ENCODE measurements at regions not wholly inside any gene's neighbourhood (a gene's known extent, or its start where the extent isn't known, plus 50 kb on each side); places are given as distances from the start of the nearest gene placed in this dataset.

- Histone ChIP-seq H3K4me2 (ENCODE audit: unreplicated experiment) (no peak overlapping the region), H3K79me2 (ENCODE audit: insufficient read depth) (no peaks in the 10 kb centered on the region), H3K4me1 (ENCODE audit: insufficient read depth) (no peaks in the 10 kb centered on the region), H3K27me3 (replicated peaks; ENCODE audit: insufficient read depth) (no peaks in the 10 kb centered on the region), H3K9me3 (ENCODE audit: low read depth) (no peaks in the 10 kb centered on the region), H3K4me3 (no peak overlapping the region), H3K36me3 (ENCODE audit: low read depth) (no peaks in the 10 kb centered on the region), H4K20me1 (ENCODE audit: insufficient read depth) (no peaks in the 10 kb centered on the region), H2AFZ (no peak overlapping the region), H3K27ac (no peak overlapping the region), H3F3A (ENCODE audit: insufficient read depth) (no peaks in the 10 kb centered on the region), H3K9me2 (ENCODE audit: insufficient read depth) (no peaks in the 10 kb centered on the region), H3K9ac (no peak overlapping the region)
- DNase-seq = no peak
- in situ Hi-C loops (cut with MboI) = no loop called here
- TF ChIP-seq EZH2 (IDR thresholded peaks at IDR 0.05; ENCODE audit: insufficient read depth, poor library complexity, severe bottlenecking) (no peak), EZH2phosphoT487 (IDR thresholded peaks at IDR 0.05; ENCODE audit: insufficient read depth, low read depth) (no peak)
These were observed 81.1 kb upstream of the ST6GALNAC5 start for GRCh38 chr1:76786222-76786621.

- DNase-seq = no peak
- Histone ChIP-seq H3K36me3 (ENCODE audit: low read depth) (no peaks in the 10 kb centered on the region), H3K9ac (no peak overlapping the region), H3K79me2 (ENCODE audit: insufficient read depth) (no peaks in the 10 kb centered on the region), H3K27ac (no peak overlapping the region), H3K4me2 (ENCODE audit: unreplicated experiment) (no peak overlapping the region), H3K4me1 (ENCODE audit: insufficient read depth) (no peaks in the 10 kb centered on the region), H3K9me3 (ENCODE audit: low read depth) (no peaks in the 10 kb centered on the region), H4K20me1 (ENCODE audit: insufficient read depth) (no peaks in the 10 kb centered on the region), H3K9me2 (ENCODE audit: insufficient read depth) (no peaks in the 10 kb centered on the region), H3F3A (ENCODE audit: insufficient read depth) (no peaks in the 10 kb centered on the region), H2AFZ (no peak overlapping the region), H3K27me3 (replicated peaks; ENCODE audit: insufficient read depth) (no peaks in the 10 kb centered on the region), H3K4me3 (no peak overlapping the region)
- in situ Hi-C loops (cut with MboI) = no loop called here
- no peak for TF ChIP-seq EZH2phosphoT487 (IDR thresholded peaks at IDR 0.05; ENCODE audit: insufficient read depth, low read depth)
- TF ChIP-seq EZH2 (IDR thresholded peaks at IDR 0.05; ENCODE audit: insufficient read depth, poor library complexity, severe bottlenecking) = no peak
- WGBS, 2 experiments (ENCODE audit: low coverage in 1 of 2, low lambda C conversion rate in 2 of 2, missing lambda C conversion rate in 2 of 2) = 2 to 5% methylated on average over 2 of the region's 2 CpGs
These were observed 73.7 kb upstream of the ST6GALNAC5 start for GRCh38 chr1:76793594-76793993.

GRCh38 chr1:76799700-76800099 lies 67.6 kb upstream of the ST6GALNAC5 start:
- TF ChIP-seq EZH2phosphoT487 (IDR thresholded peaks at IDR 0.05; ENCODE audit: insufficient read depth, low read depth) (no peak), EZH2 (IDR thresholded peaks at IDR 0.05; ENCODE audit: insufficient read depth, poor library complexity, severe bottlenecking) (no peak)

GRCh38 chr1:76802094-76802493 lies 65.2 kb upstream of the ST6GALNAC5 start:
- H3K4me1 ChIP-seq (ENCODE audit: insufficient read depth) = no peaks in the 10 kb centered on the region
- WGBS, 2 experiments (ENCODE audit: low coverage in 1 of 2, low lambda C conversion rate in 2 of 2, missing lambda C conversion rate in 2 of 2) = 34% methylated on average over 3 of the region's 3 CpGs

More at GRCh38 chr1:76799700-76800099, 67.6 kb upstream of the ST6GALNAC5 start:
- H4K20me1 ChIP-seq (ENCODE audit: insufficient read depth) = no peaks in the 10 kb centered on the region
- H3K27me3 ChIP-seq (replicated peaks; ENCODE audit: insufficient read depth) = no peaks in the 10 kb centered on the region
- H3K4me3 ChIP-seq = no peak overlapping the region
- DNase-seq = no peak
- 3 to 20% methylated on average over 2 of the region's 2 CpGs for WGBS, 2 experiments (ENCODE audit: low coverage in 1 of 2, low lambda C conversion rate in 2 of 2, missing lambda C conversion rate in 2 of 2)
- no peaks in the 10 kb centered on the region for H3K9me2 ChIP-seq (ENCODE audit: insufficient read depth)
- no peak overlapping the region for H3K27ac ChIP-seq
- H2AFZ ChIP-seq = no peak overlapping the region
- H3K4me1 ChIP-seq (ENCODE audit: insufficient read depth) = no peaks in the 10 kb centered on the region
- H3F3A ChIP-seq (ENCODE audit: insufficient read depth) = no peaks in the 10 kb centered on the region
- in situ Hi-C loops (cut with MboI) = no loop called here
- H3K9ac ChIP-seq = no peak overlapping the region
- no peaks in the 10 kb centered on the region for H3K9me3 ChIP-seq (ENCODE audit: low read depth)
- no peak overlapping the region for H3K4me2 ChIP-seq (ENCODE audit: unreplicated experiment)
- H3K36me3 ChIP-seq (ENCODE audit: low read depth) = no peaks in the 10 kb centered on the region
- H3K79me2 ChIP-seq (ENCODE audit: insufficient read depth) = no peaks in the 10 kb centered on the region

More at GRCh38 chr1:76802094-76802493, 65.2 kb upstream of the ST6GALNAC5 start:
- H3K9ac ChIP-seq = no peak overlapping the region
- in situ Hi-C loops (cut with MboI) = no loop called here
- H3K36me3 ChIP-seq (ENCODE audit: low read depth) = no peaks in the 10 kb centered on the region
- no peak for DNase-seq
- H4K20me1 ChIP-seq (ENCODE audit: insufficient read depth) = no peaks in the 10 kb centered on the region
- no peak overlapping the region for H3K4me2 ChIP-seq (ENCODE audit: unreplicated experiment)
- H3K27ac ChIP-seq = no peak overlapping the region
- H3K27me3 ChIP-seq (replicated peaks; ENCODE audit: insufficient read depth) = no peaks in the 10 kb centered on the region
- no peaks in the 10 kb centered on the region for H3K79me2 ChIP-seq (ENCODE audit: insufficient read depth)
- H3F3A ChIP-seq (ENCODE audit: insufficient read depth) = no peaks in the 10 kb centered on the region
- no peaks in the 10 kb centered on the region for H3K9me3 ChIP-seq (ENCODE audit: low read depth)
- TF ChIP-seq EZH2phosphoT487 (IDR thresholded peaks at IDR 0.05; ENCODE audit: insufficient read depth, low read depth) (no peak), EZH2 (IDR thresholded peaks at IDR 0.05; ENCODE audit: insufficient read depth, poor library complexity, severe bottlenecking) (no peak)
- no peak overlapping the region for H2AFZ ChIP-seq
- H3K9me2 ChIP-seq (ENCODE audit: insufficient read depth) = no peaks in the 10 kb centered on the region
- no peak overlapping the region for H3K4me3 ChIP-seq
